ENCODE measurements at regions not wholly inside any gene's neighbourhood (a gene's known extent, or its start where the extent isn't known, plus 50 kb on each side); places are given as distances from the start of the nearest gene placed in this dataset.

DNA sequence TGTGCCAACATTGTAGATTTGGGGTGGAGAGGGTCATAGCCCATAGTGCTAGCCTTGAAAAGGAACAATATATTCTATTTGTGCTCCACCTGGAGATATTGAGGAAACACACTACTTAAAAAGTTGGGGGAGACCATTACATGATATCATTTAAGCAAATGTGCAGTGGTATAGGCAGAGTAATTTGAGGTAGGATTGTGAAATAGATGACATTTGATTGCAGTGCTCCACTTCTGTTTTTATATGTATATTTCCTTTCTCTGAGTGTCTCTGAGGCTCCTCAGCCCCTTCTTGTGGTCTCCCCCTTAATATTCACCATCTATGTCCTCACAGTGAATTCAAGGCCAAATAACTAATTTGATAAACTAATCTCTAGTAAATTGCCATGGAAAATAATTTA is 85.6 kb upstream of the NMU start:
- H3K36me3 ChIP-seq (ENCODE audit: control insufficient read depth in 1 of 2, insufficient read depth in 2 of 2, low read length in 2 of 2), result no peaks in the 10 kb centered on the region
- no peak overlapping the region for H2BK5ac ChIP-seq (ENCODE audit: low read depth, low read length, poor library complexity)
- no peak overlapping the region for H3K4me3 ChIP-seq (ENCODE audit: low read depth, low read length)
- H3K79me2 ChIP-seq (ENCODE audit: control insufficient read depth, insufficient read depth, low read length, poor library complexity), result no peaks in the 10 kb centered on the region
- no peak overlapping the region for H3K27ac ChIP-seq (ENCODE audit: low read depth, low read length)
- no peaks in the 10 kb centered on the region for H3K9me3 ChIP-seq (ENCODE audit: insufficient read depth, low read depth, low read length)
- H4K8ac ChIP-seq (ENCODE audit: low read depth, low read length), result no peak overlapping the region
- H3K4me1 ChIP-seq (ENCODE audit: control insufficient read depth in 1 of 2, insufficient read depth in 2 of 2, low read length in 2 of 2), result no peaks in the 10 kb centered on the region
- H2AK5ac ChIP-seq (ENCODE audit: low read length), result no peak overlapping the region
- H3K9ac ChIP-seq (ENCODE audit: low read length), result no peak overlapping the region
- no peak overlapping the region for H3K23ac ChIP-seq (ENCODE audit: low read length)
- H3K4ac ChIP-seq (ENCODE audit: low read depth, low read length), result no peak overlapping the region
- H4K91ac ChIP-seq (ENCODE audit: low read depth, low read length), result no peak overlapping the region
- H3K14ac ChIP-seq (ENCODE audit: low read length), result no peak overlapping the region
- H2AFZ ChIP-seq (ENCODE audit: insufficient read depth, low read length, poor library complexity), result no peak overlapping the region
- no peaks in the 10 kb centered on the region for H3K79me1 ChIP-seq (ENCODE audit: low read length)
- no peak overlapping the region for H4K12ac ChIP-seq (ENCODE audit: low read depth, low read length)
- H3K4me2 ChIP-seq (ENCODE audit: low read length), result no peak overlapping the region
- no peak overlapping the region for H3K18ac ChIP-seq (ENCODE audit: low read length)
- no peak overlapping the region for H2BK120ac ChIP-seq (ENCODE audit: insufficient read depth, low read length, poor library complexity)
- no peaks in the 10 kb centered on the region for H3K27me3 ChIP-seq (ENCODE audit: insufficient read depth, low read length)
- H2BK12ac ChIP-seq (ENCODE audit: low read length), result no peak overlapping the region
- DNase-seq, result no peak

DNA sequence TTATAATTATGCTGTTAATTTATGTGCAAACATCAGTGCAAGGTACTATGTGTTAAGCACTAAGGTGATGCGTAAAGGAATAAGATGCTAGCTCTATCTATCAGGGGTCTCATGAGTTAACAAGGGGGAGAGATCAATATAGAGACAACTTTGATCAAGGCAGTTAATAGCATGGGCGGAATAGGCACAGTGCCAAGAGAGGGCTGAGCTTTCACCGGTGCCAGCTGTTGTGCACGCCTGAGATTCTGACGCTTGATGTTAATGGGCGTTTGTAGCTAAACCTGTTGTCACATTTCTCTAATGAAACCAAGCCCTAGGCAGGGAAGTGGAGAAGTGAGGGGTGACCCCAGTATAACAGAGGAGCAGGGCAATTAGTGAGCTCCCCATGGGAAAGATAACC is 86.0 kb upstream of the NMU start:
- H2BK12ac ChIP-seq (ENCODE audit: low read length), result no peak overlapping the region
- no peak overlapping the region for H4K8ac ChIP-seq (ENCODE audit: low read depth, low read length)
- H3K27me3 ChIP-seq (ENCODE audit: insufficient read depth, low read length), result no peaks in the 10 kb centered on the region
- H3K4me1 ChIP-seq (ENCODE audit: control insufficient read depth in 1 of 2, insufficient read depth in 2 of 2, low read length in 2 of 2), result no peaks in the 10 kb centered on the region
- no peak overlapping the region for H3K27ac ChIP-seq (ENCODE audit: low read depth, low read length)
- no peak overlapping the region for H2AFZ ChIP-seq (ENCODE audit: insufficient read depth, low read length, poor library complexity)
- H3K18ac ChIP-seq (ENCODE audit: low read length), result no peak overlapping the region
- H2AK5ac ChIP-seq (ENCODE audit: low read length), result no peak overlapping the region
- no peaks in the 10 kb centered on the region for H3K79me1 ChIP-seq (ENCODE audit: low read length)
- H3K9me3 ChIP-seq (ENCODE audit: insufficient read depth, low read depth, low read length), result no peaks in the 10 kb centered on the region
- no peak overlapping the region for H4K91ac ChIP-seq (ENCODE audit: low read depth, low read length)
- DNase-seq, result no peak
- H3K23ac ChIP-seq (ENCODE audit: low read length), result no peak overlapping the region
- no peaks in the 10 kb centered on the region for H3K36me3 ChIP-seq (ENCODE audit: control insufficient read depth in 1 of 2, insufficient read depth in 2 of 2, low read length in 2 of 2)
- H3K9ac ChIP-seq (ENCODE audit: low read length), result no peak overlapping the region
- no peak overlapping the region for H3K4me3 ChIP-seq (ENCODE audit: low read depth, low read length)
- no peak overlapping the region for H3K4ac ChIP-seq (ENCODE audit: low read depth, low read length)
- H3K79me2 ChIP-seq (ENCODE audit: control insufficient read depth, insufficient read depth, low read length, poor library complexity), result no peaks in the 10 kb centered on the region
- H2BK5ac ChIP-seq (ENCODE audit: low read depth, low read length, poor library complexity), result no peak overlapping the region
- WGBS (ENCODE audit: extremely low coverage, insufficient coverage, insufficient read length), result no CpG with 5 or more reads among the region's 6 CpGs
- H2BK120ac ChIP-seq (ENCODE audit: insufficient read depth, low read length, poor library complexity), result no peak overlapping the region
- no peak overlapping the region for H3K14ac ChIP-seq (ENCODE audit: low read length)
- no peak overlapping the region for H4K12ac ChIP-seq (ENCODE audit: low read depth, low read length)
- no peak overlapping the region for H3K4me2 ChIP-seq (ENCODE audit: low read length)

DNA sequence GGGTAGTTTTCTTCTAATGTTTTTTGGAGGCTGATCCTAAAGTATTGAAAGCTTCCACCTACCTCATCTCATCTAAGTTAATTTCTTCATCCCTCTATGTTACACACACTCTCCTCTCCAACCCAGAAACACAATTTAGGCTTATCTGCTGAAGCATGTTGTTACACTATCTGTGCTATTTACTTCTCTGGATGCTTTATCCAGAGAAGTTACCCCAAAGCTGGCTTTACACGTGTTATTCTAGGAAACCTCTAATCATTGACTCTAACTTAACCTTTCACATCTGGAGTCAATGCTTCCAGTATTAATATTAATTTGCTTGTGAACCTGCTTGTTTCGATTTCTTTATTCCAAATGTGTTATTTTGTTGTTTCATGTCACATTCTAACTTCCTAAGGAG is 87.3 kb upstream of the NMU start:
- H4K8ac ChIP-seq (ENCODE audit: low read depth, low read length), result no peak overlapping the region
- H2BK120ac ChIP-seq (ENCODE audit: insufficient read depth, low read length, poor library complexity), result no peak overlapping the region
- no peak overlapping the region for H2AFZ ChIP-seq (ENCODE audit: insufficient read depth, low read length, poor library complexity)
- no peak for DNase-seq
- no peak overlapping the region for H3K14ac ChIP-seq (ENCODE audit: low read length)
- no peak overlapping the region for H3K4me3 ChIP-seq (ENCODE audit: low read depth, low read length)
- no peaks in the 10 kb centered on the region for H3K79me1 ChIP-seq (ENCODE audit: low read length)
- no peak overlapping the region for H3K23ac ChIP-seq (ENCODE audit: low read length)
- H2BK12ac ChIP-seq (ENCODE audit: low read length), result no peak overlapping the region
- no peak overlapping the region for H3K4me2 ChIP-seq (ENCODE audit: low read length)
- no peak overlapping the region for H2AK5ac ChIP-seq (ENCODE audit: low read length)
- no peaks in the 10 kb centered on the region for H3K27me3 ChIP-seq (ENCODE audit: insufficient read depth, low read length)
- H4K12ac ChIP-seq (ENCODE audit: low read depth, low read length), result no peak overlapping the region
- H3K9ac ChIP-seq (ENCODE audit: low read length), result no peak overlapping the region
- no CpG with 5 or more reads among the region's 2 CpGs for WGBS (ENCODE audit: extremely low coverage, insufficient coverage, insufficient read length)
- no peak overlapping the region for H4K91ac ChIP-seq (ENCODE audit: low read depth, low read length)
- H3K4me1 ChIP-seq (ENCODE audit: control insufficient read depth in 1 of 2, insufficient read depth in 2 of 2, low read length in 2 of 2), result no peaks in the 10 kb centered on the region
- no peak overlapping the region for H3K27ac ChIP-seq (ENCODE audit: low read depth, low read length)
- no peak overlapping the region for H2BK5ac ChIP-seq (ENCODE audit: low read depth, low read length, poor library complexity)
- no peaks in the 10 kb centered on the region for H3K9me3 ChIP-seq (ENCODE audit: insufficient read depth, low read depth, low read length)
- no peaks in the 10 kb centered on the region for H3K36me3 ChIP-seq (ENCODE audit: control insufficient read depth in 1 of 2, insufficient read depth in 2 of 2, low read length in 2 of 2)
- no peak overlapping the region for H3K18ac ChIP-seq (ENCODE audit: low read length)
- no peaks in the 10 kb centered on the region for H3K79me2 ChIP-seq (ENCODE audit: control insufficient read depth, insufficient read depth, low read length, poor library complexity)
- no peak overlapping the region for H3K4ac ChIP-seq (ENCODE audit: low read depth, low read length)

DNA sequence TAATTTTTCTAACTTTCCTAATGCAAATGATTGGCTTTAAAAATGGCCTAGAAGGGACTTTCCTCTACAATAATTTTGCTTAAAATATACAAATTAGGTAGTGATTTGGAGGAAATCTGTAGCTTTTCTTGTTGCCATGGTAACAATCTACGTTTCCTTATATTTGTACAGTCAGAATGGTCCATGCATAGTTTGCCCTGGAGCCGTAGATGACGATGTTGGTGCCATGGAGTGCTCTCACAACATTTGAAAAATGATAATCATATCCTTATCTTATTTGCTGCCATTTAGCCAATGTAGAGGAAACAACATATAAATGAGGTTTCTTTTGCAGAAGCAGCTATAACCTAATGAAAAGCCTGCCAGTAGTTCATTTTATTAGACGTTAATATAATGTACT is 89.0 kb upstream of the NMU start:
- H2AK5ac ChIP-seq (ENCODE audit: low read length), result no peak overlapping the region
- H3K4me1 ChIP-seq (ENCODE audit: control insufficient read depth in 1 of 2, insufficient read depth in 2 of 2, low read length in 2 of 2), result no peaks in the 10 kb centered on the region
- no peaks in the 10 kb centered on the region for H3K79me1 ChIP-seq (ENCODE audit: low read length)
- no peak overlapping the region for H3K4ac ChIP-seq (ENCODE audit: low read depth, low read length)
- no peak overlapping the region for H2BK5ac ChIP-seq (ENCODE audit: low read depth, low read length, poor library complexity)
- H2BK12ac ChIP-seq (ENCODE audit: low read length), result no peak overlapping the region
- H4K12ac ChIP-seq (ENCODE audit: low read depth, low read length), result no peak overlapping the region
- H3K27me3 ChIP-seq (ENCODE audit: insufficient read depth, low read length), result no peaks in the 10 kb centered on the region
- no peak overlapping the region for H3K18ac ChIP-seq (ENCODE audit: low read length)
- H3K14ac ChIP-seq (ENCODE audit: low read length), result no peak overlapping the region
- no peak overlapping the region for H3K27ac ChIP-seq (ENCODE audit: low read depth, low read length)
- no peaks in the 10 kb centered on the region for H3K9me3 ChIP-seq (ENCODE audit: insufficient read depth, low read depth, low read length)
- H3K79me2 ChIP-seq (ENCODE audit: control insufficient read depth, insufficient read depth, low read length, poor library complexity), result no peaks in the 10 kb centered on the region
- no peak overlapping the region for H2BK120ac ChIP-seq (ENCODE audit: insufficient read depth, low read length, poor library complexity)
- H4K91ac ChIP-seq (ENCODE audit: low read depth, low read length), result no peak overlapping the region
- H3K36me3 ChIP-seq (ENCODE audit: control insufficient read depth in 1 of 2, insufficient read depth in 2 of 2, low read length in 2 of 2), result no peaks in the 10 kb centered on the region
- no peak overlapping the region for H3K23ac ChIP-seq (ENCODE audit: low read length)
- no peak overlapping the region for H3K4me2 ChIP-seq (ENCODE audit: low read length)
- WGBS (ENCODE audit: extremely low coverage, insufficient coverage, insufficient read length), result no CpG with 5 or more reads among the region's 4 CpGs
- H4K8ac ChIP-seq (ENCODE audit: low read depth, low read length), result no peak overlapping the region
- peak in 1 of 2 donors; percentile 48 for DNase-seq
- H2AFZ ChIP-seq (ENCODE audit: insufficient read depth, low read length, poor library complexity), result no peak overlapping the region
- H3K9ac ChIP-seq (ENCODE audit: low read length), result no peak overlapping the region
- no peak overlapping the region for H3K4me3 ChIP-seq (ENCODE audit: low read depth, low read length)

DNA sequence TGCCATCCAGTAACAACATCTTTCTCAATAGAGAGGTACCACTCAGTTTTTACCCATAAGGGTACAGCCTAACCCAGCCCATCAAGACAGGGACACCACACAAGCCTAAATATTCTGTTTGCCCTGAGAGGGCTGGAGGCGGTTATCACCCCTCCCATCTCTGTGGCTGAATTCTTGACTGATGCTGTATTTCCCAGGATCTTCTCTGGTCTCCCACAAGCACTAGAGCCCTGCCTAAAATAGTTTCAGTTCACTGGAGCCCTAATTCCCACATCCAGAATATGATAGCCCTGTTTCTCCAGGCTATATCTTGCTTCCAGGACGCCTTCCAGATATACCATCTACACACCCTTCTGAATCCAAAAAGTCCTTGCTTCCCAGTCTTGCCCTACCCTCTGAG is 91.6 kb upstream of the NMU start:
- no peak overlapping the region for H2BK120ac ChIP-seq (ENCODE audit: insufficient read depth, low read length, poor library complexity)
- H3K27me3 ChIP-seq (ENCODE audit: insufficient read depth, low read length), result no peaks in the 10 kb centered on the region
- H3K9ac ChIP-seq (ENCODE audit: low read length), result no peak overlapping the region
- no peak overlapping the region for H4K8ac ChIP-seq (ENCODE audit: low read depth, low read length)
- WGBS (ENCODE audit: extremely low coverage, insufficient coverage, insufficient read length), result no CpG with 5 or more reads among the region's 2 CpGs
- H3K23ac ChIP-seq (ENCODE audit: low read length), result no peak overlapping the region
- no peak overlapping the region for H2AFZ ChIP-seq (ENCODE audit: insufficient read depth, low read length, poor library complexity)
- no peak for DNase-seq
- no peak overlapping the region for H3K4ac ChIP-seq (ENCODE audit: low read depth, low read length)
- H2AK5ac ChIP-seq (ENCODE audit: low read length), result no peak overlapping the region
- H3K4me2 ChIP-seq (ENCODE audit: low read length), result no peak overlapping the region
- H4K12ac ChIP-seq (ENCODE audit: low read depth, low read length), result no peak overlapping the region
- H3K36me3 ChIP-seq (ENCODE audit: control insufficient read depth in 1 of 2, insufficient read depth in 2 of 2, low read length in 2 of 2), result no peaks in the 10 kb centered on the region
- H3K79me1 ChIP-seq (ENCODE audit: low read length), result no peaks in the 10 kb centered on the region
- no peak overlapping the region for H2BK12ac ChIP-seq (ENCODE audit: low read length)
- H3K4me3 ChIP-seq (ENCODE audit: low read depth, low read length), result no peak overlapping the region
- no peaks in the 10 kb centered on the region for H3K9me3 ChIP-seq (ENCODE audit: insufficient read depth, low read depth, low read length)
- H3K4me1 ChIP-seq (ENCODE audit: control insufficient read depth in 1 of 2, insufficient read depth in 2 of 2, low read length in 2 of 2), result no peaks in the 10 kb centered on the region
- no peak overlapping the region for H3K18ac ChIP-seq (ENCODE audit: low read length)
- no peaks in the 10 kb centered on the region for H3K79me2 ChIP-seq (ENCODE audit: control insufficient read depth, insufficient read depth, low read length, poor library complexity)
- no peak overlapping the region for H2BK5ac ChIP-seq (ENCODE audit: low read depth, low read length, poor library complexity)
- no peak overlapping the region for H4K91ac ChIP-seq (ENCODE audit: low read depth, low read length)
- H3K14ac ChIP-seq (ENCODE audit: low read length), result no peak overlapping the region
- no peak overlapping the region for H3K27ac ChIP-seq (ENCODE audit: low read depth, low read length)

All from trophoblast cell (in vitro differentiated cells and primary cell).